Progenitor cell of endocrine pancreas (in vitro differentiated cells): ENCODE measurements at regions not wholly inside any gene's neighbourhood (a gene's known extent, or its start where the extent isn't known, plus 50 kb on each side); places are given as distances from the start of the nearest gene placed in this dataset.

Experiments used
- DNase-seq: peaks from one replicate; pipeline ENCODE4 v3.0.0; 2021; ENCODE audit warnings: low spot score; ENCODE audit not compliant: unreplicated experiment
- H3K27ac Mint-ChIP-seq: 2 replicates; pipeline ENCODE4 v1.8.0; 2021; ENCODE audit warnings: mild to moderate bottlenecking, moderate library complexity, mixed read lengths
- H3K27me3 Mint-ChIP-seq: 2 replicates; pipeline ENCODE4 v1.8.0; 2021; ENCODE audit warnings: mixed read lengths
- H3K36me3 Mint-ChIP-seq: 2 replicates; pipeline ENCODE4 v1.8.0; 2022; ENCODE audit warnings: mixed read lengths; ENCODE audit not compliant: insufficient read depth
- H3K4me1 Mint-ChIP-seq: 2 replicates; pipeline ENCODE4 v1.8.0; 2021; ENCODE audit warnings: low read depth, mixed read lengths
- H3K4me3 Mint-ChIP-seq: 2 replicates; pipeline ENCODE4 v1.8.0; 2021; ENCODE audit warnings: low read depth, mild to moderate bottlenecking, moderate library complexity, mixed read lengths
- H3K9me3 Mint-ChIP-seq: 2 replicates; pipeline ENCODE4 v1.8.0; 2021; ENCODE audit warnings: low read depth, mixed read lengths
- TF ChIP-seq, protein P1 (sequence below): fragments of 200-600 bp; sonication (generic); IDR thresholded peaks from one replicate; pipeline ENCODE4 v1.5.0; 2021; ENCODE audit warnings: antibody characterized with exemption, mild to moderate bottlenecking; ENCODE audit not compliant: unreplicated experiment

DNA sequence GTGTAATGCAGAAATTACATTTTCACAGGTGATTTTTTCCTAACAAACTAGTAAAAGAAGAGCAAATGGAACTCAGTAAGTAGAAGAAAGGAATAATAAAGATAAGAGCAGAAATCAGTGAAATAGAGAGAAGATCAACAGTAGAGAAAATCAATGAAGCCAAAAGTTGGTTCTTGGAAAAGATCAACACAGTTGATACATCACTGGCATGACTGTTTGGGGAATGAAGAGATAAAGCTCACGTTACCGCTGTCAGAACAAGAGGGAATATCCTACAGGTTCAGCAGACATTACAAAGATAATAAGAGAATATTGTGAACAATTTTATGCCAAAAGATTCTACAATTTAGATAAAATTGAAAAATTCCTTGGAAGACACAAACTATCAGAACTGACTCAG lies 146.4 kb downstream of the ACTR3B start:
- Mint-ChIP-seq H3K4me1 (peaks cover 1% of the 10 kb centered on the region), H3K27me3 (no peaks in the 10 kb centered on the region), H3K4me3 (no peak overlapping the region), H3K9me3 (peaks cover 1% of the 10 kb centered on the region), H3K36me3 (no peaks in the 10 kb centered on the region), H3K27ac (no peak overlapping the region)
- no peak for DNase-seq
- TF ChIP-seq, protein P1, sequence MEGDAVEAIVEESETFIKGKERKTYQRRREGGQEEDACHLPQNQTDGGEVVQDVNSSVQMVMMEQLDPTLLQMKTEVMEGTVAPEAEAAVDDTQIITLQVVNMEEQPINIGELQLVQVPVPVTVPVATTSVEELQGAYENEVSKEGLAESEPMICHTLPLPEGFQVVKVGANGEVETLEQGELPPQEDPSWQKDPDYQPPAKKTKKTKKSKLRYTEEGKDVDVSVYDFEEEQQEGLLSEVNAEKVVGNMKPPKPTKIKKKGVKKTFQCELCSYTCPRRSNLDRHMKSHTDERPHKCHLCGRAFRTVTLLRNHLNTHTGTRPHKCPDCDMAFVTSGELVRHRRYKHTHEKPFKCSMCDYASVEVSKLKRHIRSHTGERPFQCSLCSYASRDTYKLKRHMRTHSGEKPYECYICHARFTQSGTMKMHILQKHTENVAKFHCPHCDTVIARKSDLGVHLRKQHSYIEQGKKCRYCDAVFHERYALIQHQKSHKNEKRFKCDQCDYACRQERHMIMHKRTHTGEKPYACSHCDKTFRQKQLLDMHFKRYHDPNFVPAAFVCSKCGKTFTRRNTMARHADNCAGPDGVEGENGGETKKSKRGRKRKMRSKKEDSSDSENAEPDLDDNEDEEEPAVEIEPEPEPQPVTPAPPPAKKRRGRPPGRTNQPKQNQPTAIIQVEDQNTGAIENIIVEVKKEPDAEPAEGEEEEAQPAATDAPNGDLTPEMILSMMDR = no peak

DNA sequence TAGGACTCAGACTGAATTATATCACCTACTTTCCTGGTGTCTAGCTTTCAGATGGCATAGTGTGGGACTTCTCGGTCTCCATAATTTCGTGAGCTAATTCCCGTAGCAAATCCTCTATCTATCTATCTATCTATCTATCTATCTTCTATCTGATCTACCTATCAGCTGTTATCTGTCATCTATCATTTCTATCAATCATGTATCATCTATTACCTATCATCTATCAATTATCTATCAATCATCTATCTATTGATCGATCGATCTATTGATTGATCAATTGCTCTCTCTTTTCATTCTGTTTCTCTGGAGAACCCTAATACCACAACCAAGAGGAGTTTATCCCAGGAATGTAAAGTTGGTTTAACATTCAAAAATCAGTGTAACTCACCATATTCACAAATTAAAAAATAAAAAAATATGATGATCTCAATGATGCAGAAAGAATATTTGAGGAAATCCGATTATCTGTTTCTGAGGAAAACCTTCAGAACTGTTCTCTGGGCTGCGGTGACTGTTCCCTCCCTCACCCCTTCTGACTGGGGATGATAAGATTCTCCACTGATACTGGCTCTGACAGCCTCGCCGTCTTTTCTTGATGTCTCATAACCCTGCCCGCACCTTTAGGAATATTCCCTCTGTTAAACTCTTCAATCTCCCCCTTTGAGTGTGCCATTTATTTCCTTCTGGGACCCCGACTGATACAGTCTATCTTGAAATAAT lies 147.7 kb downstream of the ACTR3B start:
- Mint-ChIP-seq H3K27me3 (no peaks in the 10 kb centered on the region), H3K27ac (no peak overlapping the region), H3K36me3 (no peaks in the 10 kb centered on the region), H3K9me3 (no peaks in the 10 kb centered on the region), H3K4me3 (no peak overlapping the region), H3K4me1 (no peaks in the 10 kb centered on the region)
- TF ChIP-seq, protein P1 = no peak
- no peak for DNase-seq

DNA sequence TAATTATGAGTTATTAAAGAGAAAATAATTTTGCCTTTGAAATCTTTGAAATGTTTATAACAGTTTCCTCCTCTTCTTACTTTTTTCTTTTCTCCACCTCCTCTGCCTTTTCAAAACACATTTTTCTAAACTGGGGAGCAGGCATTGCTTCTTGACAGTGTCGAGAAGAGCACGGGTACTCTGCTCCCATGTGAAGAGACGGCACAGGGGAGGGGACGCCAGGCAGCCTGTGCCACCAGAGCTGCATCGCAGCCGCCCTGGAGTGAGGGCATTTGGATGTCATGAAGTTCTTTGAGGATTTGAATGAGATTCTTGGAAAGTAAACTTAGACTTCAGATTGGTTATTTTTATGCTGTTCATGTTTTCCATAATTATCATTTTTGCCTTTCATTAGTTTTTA lies 149.7 kb downstream of the ACTR3B start:
- Mint-ChIP-seq H3K36me3 (no peaks in the 10 kb centered on the region), H3K27me3 (no peaks in the 10 kb centered on the region), H3K9me3 (no peaks in the 10 kb centered on the region), H3K27ac (no peak overlapping the region), H3K4me3 (no peak overlapping the region), H3K4me1 (no peaks in the 10 kb centered on the region)
- TF ChIP-seq, protein P1 = no peak
- DNase-seq = no peak

DNA sequence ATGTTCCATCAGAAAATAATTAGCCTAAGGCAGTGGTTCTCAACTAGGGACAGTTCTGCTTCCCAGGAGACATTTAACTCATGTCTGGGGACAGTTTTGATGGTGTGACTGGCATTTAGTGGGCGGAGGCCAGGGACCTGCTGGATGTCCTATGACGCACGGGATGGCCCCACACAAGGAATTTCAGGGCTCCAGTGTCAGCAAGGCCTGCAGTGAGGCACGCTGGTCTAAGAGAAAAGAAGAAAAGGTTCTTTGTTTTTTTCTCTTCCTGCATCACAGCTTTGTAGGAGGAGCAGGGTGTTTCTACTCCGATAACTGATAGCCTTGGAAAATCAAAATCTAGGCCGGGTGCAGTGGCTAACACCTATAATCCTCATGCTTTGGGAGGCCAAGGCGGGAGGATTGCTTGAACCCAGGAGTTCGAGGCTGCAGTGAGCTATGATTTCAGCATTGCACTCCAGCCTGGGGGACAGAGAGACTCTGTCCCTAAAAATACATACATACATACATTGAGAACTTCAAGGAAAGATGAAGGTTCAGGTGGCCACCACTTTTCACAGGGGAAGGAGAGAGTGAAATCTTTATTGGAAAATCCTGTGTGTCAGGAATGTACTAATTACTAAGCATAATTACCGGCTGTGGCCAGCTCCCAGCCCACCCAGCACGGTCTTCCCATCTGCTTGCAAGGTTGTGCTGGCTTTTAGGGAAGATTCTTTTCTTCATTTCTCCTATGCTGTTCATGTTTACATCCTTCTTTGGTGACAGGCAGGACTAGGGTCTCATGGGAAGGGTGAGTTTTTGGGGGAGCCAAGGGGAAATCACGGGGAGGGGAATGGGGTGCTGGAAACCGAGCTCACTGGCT lies 150.4 kb downstream of the ACTR3B start:
- Mint-ChIP-seq H3K4me3 (no peak overlapping the region), H3K27me3 (no peaks in the 10 kb centered on the region), H3K4me1 (no peaks in the 10 kb centered on the region), H3K36me3 (no peaks in the 10 kb centered on the region), H3K27ac (no peak overlapping the region), H3K9me3 (no peaks in the 10 kb centered on the region)
- no peak for DNase-seq
- TF ChIP-seq, protein P1 = no peak

DNA sequence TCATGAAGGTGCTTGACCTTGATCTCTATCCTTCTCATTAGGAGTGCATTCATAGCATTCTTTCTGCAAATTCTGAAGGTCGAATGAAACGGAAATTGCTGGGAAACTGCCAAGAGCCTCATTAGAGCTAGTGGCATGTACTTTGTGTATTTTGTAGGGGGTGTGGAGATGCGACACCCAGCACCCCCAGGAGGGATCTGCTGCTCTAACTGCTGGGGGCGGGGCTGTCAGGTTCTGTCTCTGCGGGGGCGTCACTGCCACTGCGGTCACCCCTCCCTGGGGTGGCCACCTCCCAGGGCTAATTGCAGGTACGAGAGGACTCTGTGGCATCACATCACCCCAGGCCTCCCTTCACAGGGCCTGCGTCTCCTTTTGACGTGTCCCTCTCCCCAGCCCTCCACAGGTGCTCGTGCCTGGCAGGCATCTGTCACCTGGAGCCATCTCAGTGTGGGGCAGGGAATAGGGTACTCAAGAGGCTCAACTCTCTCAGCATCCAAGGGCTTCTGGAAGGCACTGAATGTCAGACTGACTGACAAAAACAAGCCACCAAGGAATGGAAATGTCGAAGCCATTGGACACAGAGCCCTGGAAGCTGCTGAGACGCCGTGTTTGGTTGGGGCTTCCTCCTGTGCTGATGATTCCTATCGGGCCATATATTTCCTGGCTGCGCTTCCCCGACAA lies 151.1 kb downstream of the ACTR3B start:
- no peak overlapping the region for H3K27ac Mint-ChIP-seq
- H3K27me3 Mint-ChIP-seq = no peaks in the 10 kb centered on the region
- no peaks in the 10 kb centered on the region for H3K9me3 Mint-ChIP-seq
- TF ChIP-seq, protein P1 = no peak
- H3K36me3 Mint-ChIP-seq = no peaks in the 10 kb centered on the region
- H3K4me1 Mint-ChIP-seq = no peaks in the 10 kb centered on the region
- no peak overlapping the region for H3K4me3 Mint-ChIP-seq
- no peak for DNase-seq
